ENCODE measurements at regions not wholly inside any gene's neighbourhood (a gene's known extent, or its start where the extent isn't known, plus 50 kb on each side); places are given as distances from the start of the nearest gene placed in this dataset.

GRCh38 chr16:77085981-77086380 is 105.0 kb upstream of the MON1B start:
- no peak for DNase-seq
- Histone ChIP-seq H3K36me3 (no peaks in the 10 kb centered on the region), H3K4me3 (no peak overlapping the region), H3K4me1 (no peaks in the 10 kb centered on the region), H3K9ac (ENCODE audit: low read depth in 2 of 2, low read length in 2 of 2) (no peak overlapping the region), H3K9me3 (no peaks in the 10 kb centered on the region), H3K27ac (no peak overlapping the region), H3K27me3 (no peaks in the 10 kb centered on the region)
- intact Hi-C loops (cut with DNase I) = no loop called here
- TF ChIP-seq, protein P1, sequence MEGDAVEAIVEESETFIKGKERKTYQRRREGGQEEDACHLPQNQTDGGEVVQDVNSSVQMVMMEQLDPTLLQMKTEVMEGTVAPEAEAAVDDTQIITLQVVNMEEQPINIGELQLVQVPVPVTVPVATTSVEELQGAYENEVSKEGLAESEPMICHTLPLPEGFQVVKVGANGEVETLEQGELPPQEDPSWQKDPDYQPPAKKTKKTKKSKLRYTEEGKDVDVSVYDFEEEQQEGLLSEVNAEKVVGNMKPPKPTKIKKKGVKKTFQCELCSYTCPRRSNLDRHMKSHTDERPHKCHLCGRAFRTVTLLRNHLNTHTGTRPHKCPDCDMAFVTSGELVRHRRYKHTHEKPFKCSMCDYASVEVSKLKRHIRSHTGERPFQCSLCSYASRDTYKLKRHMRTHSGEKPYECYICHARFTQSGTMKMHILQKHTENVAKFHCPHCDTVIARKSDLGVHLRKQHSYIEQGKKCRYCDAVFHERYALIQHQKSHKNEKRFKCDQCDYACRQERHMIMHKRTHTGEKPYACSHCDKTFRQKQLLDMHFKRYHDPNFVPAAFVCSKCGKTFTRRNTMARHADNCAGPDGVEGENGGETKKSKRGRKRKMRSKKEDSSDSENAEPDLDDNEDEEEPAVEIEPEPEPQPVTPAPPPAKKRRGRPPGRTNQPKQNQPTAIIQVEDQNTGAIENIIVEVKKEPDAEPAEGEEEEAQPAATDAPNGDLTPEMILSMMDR (IDR thresholded peaks at IDR 0.05) = no peak

DNA sequence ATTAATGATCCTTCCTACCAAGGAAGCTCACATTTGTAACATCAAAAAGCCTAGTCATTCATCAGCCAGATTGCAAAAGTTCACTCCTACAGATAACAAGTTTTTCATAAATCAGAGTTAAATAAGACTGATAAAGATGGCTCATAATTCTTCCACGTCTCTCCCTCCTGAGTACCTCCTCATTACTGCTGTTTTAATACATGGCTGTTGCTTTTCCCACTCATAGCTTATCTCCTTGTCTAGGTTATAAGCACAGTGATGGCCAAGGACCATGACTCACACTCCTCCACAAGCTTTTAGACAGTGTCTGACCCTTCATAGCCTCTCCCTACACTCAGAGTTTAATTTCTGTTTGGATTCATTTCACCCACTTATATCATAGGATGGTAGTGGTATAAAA is 100.9 kb upstream of the MON1B start:
- TF ChIP-seq, protein P1 (IDR thresholded peaks at IDR 0.05) = no peak
- H3K9ac ChIP-seq (ENCODE audit: low read depth in 2 of 2, low read length in 2 of 2) = no peak overlapping the region

GRCh38 chr16:77093309-77093708 is 97.7 kb upstream of the MON1B start:
- Histone ChIP-seq H3K27ac (no peak overlapping the region), H3K36me3 (no peaks in the 10 kb centered on the region), H3K4me3 (no peak overlapping the region), H3K27me3 (no peaks in the 10 kb centered on the region), H3K9me3 (no peaks in the 10 kb centered on the region), H3K4me1 (no peaks in the 10 kb centered on the region), H3K9ac (ENCODE audit: low read depth in 2 of 2, low read length in 2 of 2) (no peak overlapping the region)
- TF ChIP-seq, protein P1 (IDR thresholded peaks at IDR 0.05) = no peak
- no peak for DNase-seq
- intact Hi-C loops (cut with DNase I) = no loop called here

More for the DNA sequence above, 100.9 kb upstream of the MON1B start:
- Histone ChIP-seq H3K9me3 (no peaks in the 10 kb centered on the region), H3K36me3 (no peaks in the 10 kb centered on the region), H3K4me1 (no peaks in the 10 kb centered on the region), H3K27me3 (no peaks in the 10 kb centered on the region), H3K4me3 (no peak overlapping the region), H3K27ac (no peak overlapping the region)
- intact Hi-C loops (cut with DNase I) = no loop called here
- DNase-seq = no peak

DNA sequence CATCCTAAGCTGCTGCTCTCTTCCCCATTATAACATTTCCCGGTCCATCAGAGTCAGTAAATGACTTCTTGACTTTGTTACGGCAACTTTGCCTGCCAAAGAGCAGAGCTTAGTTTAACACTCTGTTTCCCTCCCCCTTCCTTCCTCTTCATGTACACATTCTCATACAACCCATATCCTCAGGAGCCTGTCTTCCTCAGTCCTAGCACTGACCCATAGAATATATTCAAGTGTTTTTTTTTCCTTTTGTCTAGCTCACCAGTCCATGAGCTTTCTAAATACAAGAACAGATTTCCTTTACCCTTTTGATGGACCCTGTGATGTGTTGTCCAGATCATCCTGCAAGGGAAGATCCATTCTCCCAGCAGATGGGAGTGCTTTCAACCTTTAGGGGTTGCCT is 97.0 kb upstream of the MON1B start:
- no peaks in the 10 kb centered on the region for H3K9me3 ChIP-seq
- no peak overlapping the region for H3K4me3 ChIP-seq
- intact Hi-C loops (cut with DNase I) = no loop called here
- H3K36me3 ChIP-seq = no peaks in the 10 kb centered on the region
- H3K4me1 ChIP-seq = no peaks in the 10 kb centered on the region
- TF ChIP-seq, protein P1 (IDR thresholded peaks at IDR 0.05) = no peak
- no peak for DNase-seq
- H3K27ac ChIP-seq = no peak overlapping the region
- H3K27me3 ChIP-seq = no peaks in the 10 kb centered on the region
- no peak overlapping the region for H3K9ac ChIP-seq (ENCODE audit: low read depth in 2 of 2, low read length in 2 of 2)

- no peaks in the 10 kb centered on the region for H3K36me3 ChIP-seq
- H3K9me3 ChIP-seq = no peaks in the 10 kb centered on the region
- no peaks in the 10 kb centered on the region for H3K27me3 ChIP-seq
- intact Hi-C loops (cut with DNase I) = no loop called here
- no peak overlapping the region for H3K27ac ChIP-seq
- H3K9ac ChIP-seq (ENCODE audit: low read depth in 2 of 2, low read length in 2 of 2) = no peak overlapping the region
- no peaks in the 10 kb centered on the region for H3K4me1 ChIP-seq
- H3K4me3 ChIP-seq = no peak overlapping the region
- no peak for DNase-seq
- TF ChIP-seq, protein P1 (IDR thresholded peaks at IDR 0.05) = no peak
Observed at GRCh38 chr16:77111056-77111565, 79.9 kb upstream of the MON1B start.

Data from colonic mucosa (tissue), 4 donors.